HG02938 (cell line): ENCODE measurements at regions not wholly inside any gene's neighbourhood (a gene's known extent, or its start where the extent isn't known, plus 50 kb on each side); places are given as distances from the start of the nearest gene placed in this dataset.
A peak's percentile ranks its signal among the peaks of the same experiment; 100 is the strongest.

Experiments used
- ATAC-seq: cut with Tn5 transposase; IDR thresholded peaks from one replicate; pipeline ENCODE4 v1.9.1; 2021; ENCODE audit warnings: mild to moderate bottlenecking, moderate library complexity; ENCODE audit not compliant: unreplicated experiment

DNA sequence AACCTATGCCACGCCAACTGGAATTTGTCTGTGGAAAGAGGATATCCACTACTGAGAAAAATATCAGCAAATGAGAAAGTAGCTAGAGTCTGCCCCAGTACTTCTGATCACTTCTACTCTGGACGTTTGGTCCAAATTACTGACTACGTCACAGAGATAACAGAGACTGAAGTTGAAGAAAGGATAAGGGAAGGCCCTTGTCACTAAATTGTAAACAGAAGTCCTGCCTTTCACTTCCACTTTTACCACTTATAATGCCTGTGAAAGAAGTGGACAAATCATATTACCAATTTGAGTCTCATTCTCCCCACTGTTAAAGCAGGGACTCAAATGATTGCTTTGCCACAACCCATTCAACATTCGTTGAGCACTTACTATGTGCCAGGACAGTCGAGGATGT lies 173.9 kb upstream of the ERBB4 start:
- ATAC-seq = no peak

DNA sequence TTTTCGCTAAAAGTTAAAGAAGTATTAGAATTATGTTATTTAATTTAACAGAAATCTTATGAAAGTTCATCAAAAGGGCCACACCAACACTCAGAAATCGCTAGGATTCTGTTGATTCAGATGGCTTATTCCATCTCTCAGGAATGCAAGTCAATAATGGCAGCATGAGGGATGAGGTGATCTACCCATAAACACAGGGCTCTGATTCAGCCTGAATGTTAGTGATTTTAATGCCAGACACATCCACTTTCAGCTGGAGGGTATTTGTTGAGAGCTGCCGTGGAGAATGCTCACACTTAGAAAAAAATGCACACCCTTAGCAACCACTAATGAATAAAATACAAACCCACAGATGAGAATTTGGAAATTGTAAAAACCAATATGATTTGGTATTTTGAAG lies 173.3 kb upstream of the ERBB4 start:
- ATAC-seq = no peak

DNA sequence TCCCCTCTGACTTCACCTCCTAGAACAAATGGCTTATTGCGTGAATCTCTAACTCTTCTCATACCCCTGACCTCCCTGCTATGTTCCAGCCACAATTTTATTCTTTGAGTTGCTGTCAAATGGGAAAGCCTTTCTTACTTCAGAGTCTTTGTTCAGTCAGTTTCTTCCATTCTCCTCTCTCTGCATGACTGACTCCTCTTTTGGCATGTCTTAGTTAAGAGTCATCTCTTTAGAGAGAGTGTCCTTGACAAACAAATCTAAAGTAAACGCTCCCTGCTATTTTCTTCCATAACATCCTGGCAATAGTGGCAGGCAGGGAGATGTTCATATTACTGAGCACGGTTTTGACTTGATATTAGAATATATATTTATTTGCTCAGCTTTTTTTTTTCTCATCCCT lies 170.7 kb upstream of the ERBB4 start:
- ATAC-seq = no peak

DNA sequence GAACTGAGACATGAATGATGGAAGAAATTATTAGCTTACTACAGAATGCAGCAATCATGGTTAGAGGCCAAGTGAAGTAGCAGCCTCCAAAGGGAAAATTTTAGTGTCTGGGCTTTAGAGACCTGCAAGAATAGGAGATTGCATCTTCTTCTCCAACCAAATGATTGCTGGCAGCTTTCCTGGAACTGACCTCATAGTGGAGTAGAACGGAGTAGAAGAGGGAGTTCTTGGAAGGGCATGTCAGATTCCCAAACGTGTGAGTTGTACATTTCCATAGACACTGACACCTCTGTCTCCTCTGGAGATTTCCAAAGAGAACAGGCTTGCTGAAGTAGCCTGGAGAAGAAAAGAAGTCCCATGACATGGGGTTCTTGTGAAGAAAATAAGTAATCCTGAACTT lies 169.8 kb upstream of the ERBB4 start:
- ATAC-seq = no peak

DNA sequence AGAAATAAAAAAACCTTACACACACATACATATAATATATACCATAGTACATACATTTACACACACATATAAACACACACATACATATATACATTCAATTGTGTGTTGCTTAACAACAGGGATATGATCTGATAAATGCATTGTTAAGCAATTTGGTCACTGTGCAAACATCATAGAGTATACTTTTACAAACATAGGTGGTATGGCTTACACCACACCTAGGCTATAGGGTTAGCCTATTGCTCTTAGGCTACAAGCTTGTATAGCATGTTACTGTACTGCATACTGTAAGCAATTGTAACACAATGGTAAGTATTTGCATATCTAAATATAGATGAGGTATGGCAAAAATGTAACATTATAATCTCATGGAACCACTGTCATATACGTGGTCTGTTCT lies 156.8 kb upstream of the ERBB4 start:
- no peak for ATAC-seq

DNA sequence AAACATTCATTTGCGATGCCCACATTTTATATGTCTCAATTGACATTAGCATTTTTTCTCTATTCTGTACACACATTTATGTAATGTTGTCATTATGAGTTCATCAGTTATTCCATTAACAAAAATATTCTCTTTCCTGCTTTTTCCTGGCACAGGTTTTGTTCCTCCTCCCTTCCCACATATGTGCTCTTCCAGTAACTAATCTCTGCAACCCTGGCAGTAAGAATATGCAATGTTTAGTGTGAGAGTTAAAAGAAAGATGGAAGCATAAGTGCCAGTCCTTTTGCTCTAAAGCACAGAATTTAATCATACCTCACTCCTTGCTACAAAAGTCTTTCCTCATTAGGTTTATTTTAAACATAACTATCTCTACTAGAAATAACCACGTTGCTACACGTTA lies 155.8 kb upstream of the ERBB4 start:
- ATAC-seq = no peak

DNA sequence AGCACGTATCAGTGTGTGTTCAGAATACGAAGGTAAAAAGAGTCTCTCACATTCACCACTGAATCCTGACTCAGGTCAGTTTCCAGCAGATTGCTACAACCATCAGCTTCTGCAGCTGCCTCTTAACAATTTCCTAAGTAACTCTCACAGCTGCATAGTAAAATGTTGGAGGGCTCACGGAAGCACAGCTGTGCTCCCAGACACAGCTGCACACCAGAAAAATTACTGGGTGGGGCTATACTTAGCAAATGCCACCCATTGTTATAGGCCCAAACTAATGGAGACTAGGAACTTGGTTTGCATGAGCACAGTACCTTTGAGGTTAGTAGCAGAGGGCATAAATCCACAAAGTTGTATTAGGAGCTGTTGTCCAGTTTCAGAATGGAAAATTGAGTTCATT lies 153.9 kb upstream of the ERBB4 start:
- ATAC-seq = no peak

DNA sequence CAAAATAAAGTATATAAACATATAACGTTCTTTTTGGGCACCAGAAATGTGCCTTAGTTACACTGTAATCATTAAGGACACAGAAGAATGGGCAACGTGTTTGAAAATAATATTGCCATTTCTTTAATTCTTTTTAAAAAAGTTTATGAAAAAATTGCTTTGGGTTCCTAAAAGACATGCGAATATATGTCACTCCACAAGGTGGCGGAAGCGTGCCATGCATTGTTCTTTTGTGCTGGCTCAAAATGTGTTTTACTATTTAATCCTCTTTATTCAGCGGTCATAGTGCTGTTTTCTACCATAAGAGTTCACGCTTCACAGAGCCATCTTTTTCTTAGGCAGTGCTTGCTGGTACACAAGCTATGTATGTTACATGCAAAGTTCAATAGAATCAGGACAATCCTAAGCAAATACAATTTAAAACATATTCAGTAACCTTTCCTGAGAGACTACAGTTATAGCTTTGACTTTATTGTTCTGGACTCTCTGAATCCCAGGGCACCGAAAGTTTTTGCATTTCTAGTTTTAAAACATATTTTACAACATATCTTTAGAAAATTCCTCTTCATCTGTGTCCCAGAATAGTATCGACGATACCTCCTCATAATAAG lies 147.8 kb upstream of the ERBB4 start:
- ATAC-seq = peak; percentile 65

DNA sequence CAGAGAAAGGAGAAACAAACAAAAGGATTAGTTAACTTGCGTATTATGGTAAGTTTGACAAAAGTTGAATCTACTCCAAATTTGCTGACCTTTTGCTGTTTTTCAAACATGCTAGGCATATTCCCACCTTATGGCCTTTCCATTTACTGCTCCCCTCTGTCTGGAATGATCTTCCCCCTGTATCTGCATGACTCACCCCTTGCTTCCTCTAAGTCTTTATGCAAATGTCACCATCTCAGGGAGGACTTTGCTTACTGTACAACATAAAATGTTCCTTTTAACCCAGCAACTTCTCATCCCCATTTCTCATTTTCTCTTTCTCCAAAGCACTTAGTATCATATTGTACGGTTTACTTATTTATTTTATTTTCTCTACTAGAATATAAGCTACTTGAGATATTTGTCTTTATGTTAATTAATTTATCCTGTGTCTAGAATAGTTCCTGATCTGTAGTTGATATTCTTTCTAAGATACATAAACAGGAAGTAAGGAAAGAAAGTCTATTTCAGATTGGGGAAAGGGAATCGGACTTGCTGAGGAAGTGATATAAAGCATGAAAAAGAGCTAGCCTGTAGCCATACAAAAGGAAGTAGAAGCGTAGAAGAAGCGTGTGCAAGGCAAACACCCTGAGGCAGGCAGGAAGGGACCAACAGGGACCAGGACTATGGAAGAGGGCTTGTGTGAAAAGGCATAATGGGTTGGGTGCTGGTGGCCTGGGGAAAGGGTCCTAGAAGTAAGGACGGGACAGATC lies 144.9 kb upstream of the ERBB4 start:
- ATAC-seq = no peak

DNA sequence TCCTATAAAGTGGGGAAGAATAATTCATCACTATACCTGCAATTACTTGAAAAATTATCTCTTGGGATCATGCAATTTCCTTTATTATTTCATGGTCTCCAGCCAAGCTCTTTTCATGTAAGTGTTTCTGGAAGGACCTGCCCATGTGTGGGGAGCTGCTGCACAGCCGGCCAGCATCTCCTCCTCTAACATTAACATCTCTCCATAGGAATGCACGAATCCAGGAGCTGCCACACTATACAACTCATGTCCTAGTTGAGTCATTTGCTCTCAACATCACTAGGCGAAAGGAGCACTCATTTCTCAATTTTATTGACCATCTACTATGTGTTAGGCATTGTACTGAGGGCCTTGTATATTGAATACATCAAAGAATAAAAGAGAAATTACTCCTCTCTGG lies 144.3 kb upstream of the ERBB4 start:
- no peak for ATAC-seq

DNA sequence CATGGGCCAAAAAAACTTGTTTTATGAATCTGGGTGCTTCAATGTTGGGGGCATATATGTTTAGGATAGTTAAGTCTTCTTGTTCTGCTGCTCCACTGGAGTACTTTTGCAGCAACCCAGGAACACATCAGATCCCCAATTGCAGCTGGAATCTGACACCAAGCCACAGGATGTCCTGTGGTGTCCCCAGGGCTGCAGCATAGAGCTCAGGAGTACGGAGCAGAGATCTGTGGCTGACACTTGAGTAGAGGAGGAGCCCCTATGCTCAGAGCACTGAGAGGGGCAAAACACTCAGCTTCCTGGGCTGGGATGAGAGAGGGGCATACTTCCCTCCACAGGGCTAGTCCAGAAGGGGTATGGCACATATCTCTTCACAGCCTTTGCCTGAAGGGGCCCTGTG lies 138.9 kb upstream of the ERBB4 start:
- no peak for ATAC-seq

DNA sequence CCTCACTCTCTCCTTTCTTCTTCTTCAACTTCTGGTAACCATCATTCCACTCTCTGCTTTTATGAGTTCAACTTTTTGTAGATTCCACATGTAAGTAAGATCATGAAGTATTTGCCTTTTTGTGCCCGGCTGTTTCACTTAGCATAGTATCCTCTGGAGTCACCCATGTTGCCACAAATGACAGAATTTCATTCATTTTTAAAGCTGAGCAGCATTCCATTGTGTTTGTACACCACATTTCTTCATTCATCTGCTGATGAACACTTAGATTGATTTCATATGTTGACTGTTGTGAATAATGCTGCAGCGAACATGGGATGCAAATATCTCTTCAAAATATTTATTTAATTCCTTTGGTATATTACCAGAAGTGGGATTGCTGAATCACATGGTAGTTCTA lies 133.6 kb upstream of the ERBB4 start:
- no peak for ATAC-seq

DNA sequence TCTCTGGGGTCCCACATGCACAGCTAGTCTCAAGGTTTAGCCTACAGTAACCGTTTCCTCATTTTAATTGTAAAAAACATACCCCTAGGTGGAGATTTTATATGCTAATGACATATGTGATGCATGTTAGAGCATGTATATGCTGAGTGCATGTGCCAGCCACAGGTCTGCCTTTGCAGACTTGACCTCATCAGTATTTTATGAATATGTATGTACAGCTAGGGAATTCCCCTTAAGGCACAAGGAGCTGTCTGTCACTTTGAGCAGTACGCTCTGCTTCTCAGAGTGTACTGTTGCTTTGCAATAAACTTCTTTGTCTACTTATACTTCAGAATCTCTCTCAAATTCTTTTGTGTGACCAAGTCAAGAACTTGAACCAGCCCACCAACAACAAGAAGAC lies 131.2 kb upstream of the ERBB4 start:
- ATAC-seq = peak; percentile 55

DNA sequence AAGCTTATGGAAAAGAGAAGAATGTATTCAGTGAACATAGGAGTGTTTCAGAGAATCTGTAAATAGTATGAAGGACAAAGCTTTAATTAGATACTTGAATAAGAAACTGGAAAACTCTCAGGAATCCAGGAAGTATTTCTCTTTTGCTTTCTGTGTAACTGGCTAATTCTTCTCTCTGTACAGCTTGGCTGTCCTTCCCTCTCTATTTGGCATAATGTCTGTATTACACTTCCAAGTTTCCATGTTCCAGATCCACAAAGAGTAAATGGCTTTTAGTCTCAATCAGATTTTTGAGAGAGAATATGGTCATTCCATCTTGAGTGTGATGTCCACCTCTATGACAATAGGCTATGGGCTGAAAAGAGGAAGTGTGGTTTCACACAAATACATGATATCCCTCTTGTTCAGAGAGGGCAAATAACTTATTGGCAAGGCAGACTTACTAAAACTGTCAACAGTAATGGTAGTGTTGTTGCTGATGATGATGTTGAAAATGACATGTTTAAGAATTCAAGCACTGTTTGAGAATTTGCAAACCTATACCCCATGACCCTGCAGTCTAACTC lies 129.2 kb upstream of the ERBB4 start:
- ATAC-seq = no peak

DNA sequence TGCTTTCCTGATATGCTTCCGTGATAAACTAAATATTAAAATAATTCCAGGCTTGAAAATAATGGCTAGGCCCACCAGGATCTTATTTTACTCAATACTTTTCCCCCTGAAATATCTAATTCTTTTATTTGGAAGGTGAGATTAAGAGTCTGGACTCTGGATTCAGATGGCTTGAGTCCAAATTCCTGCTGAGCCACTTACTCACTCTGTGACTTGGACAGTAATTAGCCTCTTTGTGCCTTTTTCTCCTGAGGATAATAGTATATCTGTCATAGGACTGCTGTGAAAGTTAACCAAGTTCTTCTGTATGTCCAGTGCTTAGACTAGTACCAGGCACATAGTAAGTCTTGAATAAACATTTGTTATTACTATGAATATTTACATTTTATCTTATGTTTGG lies 127.3 kb upstream of the ERBB4 start:
- no peak for ATAC-seq

DNA sequence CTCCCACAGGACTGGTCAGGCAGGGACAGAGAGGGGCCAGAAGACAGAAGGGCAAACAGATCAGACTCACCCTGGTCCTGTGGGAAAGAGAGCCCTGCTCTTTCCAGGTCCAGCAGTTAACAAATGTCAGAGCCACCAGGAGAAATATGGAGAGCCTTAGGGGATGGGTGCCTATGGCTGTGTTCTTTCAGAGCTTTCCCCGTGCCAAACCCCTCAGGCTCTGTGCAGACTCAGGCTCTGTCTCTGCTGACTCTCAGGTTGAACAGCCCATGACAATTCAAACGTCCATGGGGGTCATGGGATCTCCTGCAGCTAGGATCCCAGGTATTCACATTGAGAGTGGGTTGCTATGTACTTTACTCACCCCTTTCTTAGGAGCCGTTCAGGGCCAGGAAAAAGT lies 120.8 kb upstream of the ERBB4 start:
- no peak for ATAC-seq

DNA sequence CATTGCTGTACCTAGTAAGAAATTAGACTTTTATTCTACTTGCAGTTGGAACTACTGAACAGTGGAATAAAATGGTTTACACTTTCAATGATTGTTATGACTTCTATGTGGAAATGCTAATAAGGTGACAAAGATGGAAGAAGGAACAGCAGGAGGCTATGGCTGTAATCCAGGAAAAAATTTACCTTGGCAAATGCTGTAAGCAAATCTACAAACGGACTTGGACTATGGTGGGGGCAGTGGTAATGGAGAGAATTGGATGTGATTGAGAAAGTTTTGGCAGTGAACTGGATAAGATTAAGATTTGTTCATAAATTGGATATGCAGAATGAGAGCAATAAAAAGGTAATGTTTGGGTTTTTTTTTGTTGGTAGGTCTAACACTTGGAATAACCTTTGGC lies 111.0 kb upstream of the ERBB4 start:
- no peak for ATAC-seq

DNA sequence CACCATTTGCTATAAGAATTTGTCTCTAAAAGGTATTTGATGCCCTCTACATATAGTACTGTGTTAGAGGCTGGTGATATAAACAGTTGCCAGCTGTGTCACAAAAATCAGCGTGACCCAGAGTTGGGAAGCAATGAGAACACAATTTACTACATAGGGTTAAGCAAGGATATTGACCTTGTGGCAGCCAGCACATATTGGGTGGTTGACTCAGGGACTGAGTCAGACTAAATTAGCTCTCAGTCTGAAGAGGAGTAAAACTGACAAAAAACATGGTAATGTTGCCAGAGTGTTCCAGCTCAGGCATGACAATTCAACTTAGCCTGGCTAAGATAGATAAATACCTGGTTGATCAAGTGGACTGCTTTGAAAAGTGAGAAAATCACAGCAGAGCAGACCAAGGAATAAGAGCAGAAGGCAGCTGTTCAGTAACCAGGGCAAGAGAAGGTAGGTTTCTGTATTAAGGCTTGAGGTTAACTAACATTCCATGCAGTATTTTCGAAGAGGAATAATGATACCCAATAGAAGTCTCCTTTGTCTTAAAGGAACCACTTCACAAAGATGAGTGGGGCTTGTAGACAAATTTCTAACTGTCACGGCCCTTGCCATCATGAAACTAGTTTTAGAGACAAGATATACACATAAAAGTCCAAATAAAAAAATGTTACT lies 108.2 kb upstream of the ERBB4 start:
- no peak for ATAC-seq

DNA sequence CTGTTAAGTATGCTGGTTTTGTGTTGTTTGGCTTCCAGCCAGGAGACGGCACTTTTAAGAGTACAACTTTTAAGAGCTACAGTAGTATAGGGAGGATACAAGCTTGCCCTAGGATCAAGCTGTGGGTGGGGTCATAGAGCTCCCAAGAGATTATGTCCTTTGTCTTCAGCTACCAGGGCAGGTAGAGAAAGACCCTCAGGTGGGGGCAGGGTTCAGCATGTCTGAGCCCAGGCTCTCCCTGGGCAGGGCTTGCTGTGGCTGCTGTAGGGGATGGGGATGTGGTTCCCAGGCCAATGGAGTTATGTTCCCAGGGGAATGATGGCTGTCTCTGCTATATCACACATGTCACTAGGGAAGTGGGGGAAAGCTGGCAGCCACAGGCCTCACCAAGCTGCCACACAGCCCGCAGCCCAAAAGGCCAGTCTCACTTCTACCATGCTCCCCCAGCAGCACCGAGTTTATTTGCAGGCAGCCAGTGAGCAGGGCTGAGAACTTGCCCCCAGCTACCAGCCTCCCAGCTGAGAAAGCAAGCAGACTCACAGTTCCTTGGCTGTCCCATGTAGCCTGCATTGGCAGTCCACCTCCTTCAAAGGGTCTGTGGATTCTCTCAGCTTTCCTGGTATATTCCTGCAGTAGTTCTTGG lies 105.7 kb upstream of the ERBB4 start:
- ATAC-seq = no peak

DNA sequence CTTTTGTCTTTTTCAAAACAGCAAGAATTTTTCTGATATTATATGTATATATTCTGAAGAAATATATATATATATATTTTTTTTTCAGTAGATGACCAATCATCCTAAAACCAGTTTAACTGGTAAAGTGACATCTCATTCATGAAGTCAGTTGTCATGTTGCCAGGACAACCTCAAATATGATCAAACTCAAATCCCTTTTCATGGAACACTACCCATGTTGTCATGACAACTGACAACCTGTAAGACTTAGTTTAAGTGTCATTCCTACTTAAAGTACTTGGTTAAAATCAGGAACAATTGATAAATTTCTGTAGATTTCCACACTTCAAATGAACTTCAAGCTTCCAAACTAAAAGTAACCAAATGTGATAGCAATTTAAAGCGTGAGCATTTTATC lies 101.8 kb upstream of the ERBB4 start:
- no peak for ATAC-seq

DNA sequence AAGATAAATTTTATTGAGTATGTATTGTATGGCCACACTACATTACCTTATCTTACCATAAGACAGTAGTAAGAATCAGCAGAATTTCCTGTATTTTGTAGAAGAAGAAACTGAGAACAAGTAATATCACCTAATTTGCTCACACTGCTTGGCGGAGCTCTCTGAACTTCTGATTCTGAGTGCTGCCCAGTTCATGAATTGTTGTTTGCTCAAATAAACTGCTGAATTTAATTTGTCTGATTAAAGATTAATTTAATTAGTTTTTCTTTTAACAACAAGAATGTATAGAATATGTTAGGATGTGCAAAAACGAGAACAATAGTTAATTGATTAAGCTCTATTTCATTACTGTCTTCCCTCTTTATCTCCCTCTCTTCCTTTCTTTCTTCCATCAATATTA lies 100.1 kb upstream of the ERBB4 start:
- no peak for ATAC-seq

DNA sequence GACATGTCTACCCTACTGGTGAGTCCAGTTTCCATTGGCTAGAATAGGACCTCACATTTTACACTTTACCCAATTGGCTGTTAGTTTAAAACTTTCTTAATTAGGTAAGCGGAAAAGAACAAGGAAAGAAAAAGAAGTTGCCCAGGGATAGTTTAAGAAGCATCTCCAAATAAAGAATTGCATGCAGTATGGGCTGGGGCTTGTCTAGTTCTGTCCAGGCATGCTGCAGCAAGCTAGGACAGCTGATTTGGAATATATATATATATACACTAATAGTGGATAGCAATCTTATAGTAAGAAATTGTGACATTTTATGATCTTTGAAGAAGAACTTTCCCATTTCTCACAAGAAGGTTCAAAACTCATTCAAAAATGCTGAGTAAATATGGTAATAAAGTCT lies 90.0 kb upstream of the ERBB4 start:
- no peak for ATAC-seq
